Spleen (tissue), 11 donors: ENCODE measurements at regions not wholly inside any gene's neighbourhood (a gene's known extent, or its start where the extent isn't known, plus 50 kb on each side); places are given as distances from the start of the nearest gene placed in this dataset.
A peak's percentile ranks its signal among the peaks of the same experiment; 100 is the strongest.

Source experiments
- DNase-seq: peaks from one replicate; pipeline ENCODE4 v3.0.0-alpha.2; 2020
- H3K27ac ChIP-seq, 8 donors: fragments of 200-600 bp; sonication (generic) in 7 of 8; 1 replicate in 4 of 8; 2 replicates in 4 of 8; pipeline versions ENCODE4 v1.5.0 to v1.8.0; 2016 to 2021; ENCODE audit warnings: inconsistent platforms in 4 of 8, mild to moderate bottlenecking in 4 of 8, moderate library complexity in 1 of 8
- H3K27me3 ChIP-seq, 7 donors: fragments of 200-600 bp; sonication (generic) in 6 of 7; replicated peaks in 1 of 7; 1 replicate in 4 of 7; 2 replicates in 3 of 7; pipeline versions ENCODE4 v1.5.0 to v1.8.0; 2016 to 2021; ENCODE audit warnings: inconsistent platforms in 3 of 7, mild to moderate bottlenecking in 1 of 7
- H3K36me3 ChIP-seq, 6 donors: fragments of 200-600 bp; sonication (generic) in 5 of 6; 1 replicate in 4 of 6; 2 replicates in 2 of 6; pipeline versions ENCODE4 v1.5.0 to v1.8.0; 2016 to 2021; ENCODE audit warnings: inconsistent platforms in 2 of 6
- H3K4me1 ChIP-seq, 6 donors: fragments of 200-600 bp; sonication (generic) in 5 of 6; 1 replicate in 3 of 6; 2 replicates in 3 of 6; pipeline versions ENCODE4 v1.5.0 to v1.8.0; 2016 to 2021; ENCODE audit warnings: inconsistent platforms in 3 of 6
- H3K4me3 ChIP-seq, 8 donors: fragments of 200-600 bp; sonication (generic) in 7 of 8; 1 replicate in 4 of 8; 2 replicates in 4 of 8; pipeline versions ENCODE4 v1.5.0 to v1.8.0; 2016 to 2021; ENCODE audit warnings: inconsistent platforms in 4 of 8, mild to moderate bottlenecking in 4 of 8, moderate library complexity in 2 of 8
- H3K9me3 ChIP-seq, 8 donors: fragments of 200-600 bp; sonication (generic) in 7 of 8; 1 replicate in 4 of 8; 2 replicates in 4 of 8; pipeline versions ENCODE4 v1.5.0 to v1.8.0; 2016 to 2021; ENCODE audit warnings: inconsistent platforms in 4 of 8
- POLR2A ChIP-seq, 3 donors: fragments of 450-650 bp; IDR thresholded peaks; one replicate each; pipeline ENCODE4 v1.5.1; 2017; ENCODE audit warnings: antibody characterized with exemption in 3 of 3, mild to moderate bottlenecking in 1 of 3
- POLR2AphosphoS5 ChIP-seq, 3 donors: sonication (generic); formaldehyde crosslinking; IDR thresholded peaks; one replicate each; pipeline ENCODE4 v1.5.1; 2017; ENCODE audit warnings: antibody characterized with exemption in 3 of 3
- WGBS, 5 donors: extraction: QIAGEN DNeasy Blood & Tissue Kit in 3 of 5; methylation state at CpG; one replicate each; pipeline versions ENCODE4 v1.1.5 to v1.1.7; 2013 to 2018; 5-methylcytosine and 5-hydroxymethylcytosine counted together
- intact Hi-C: fragments of 100-400 bp; cut with DNase I; formaldehyde crosslinking; loops from one replicate; pipeline ENCODE4 v1.15.0; 2023; ENCODE audit warnings: low total_unique reads
- TF ChIP-seq, protein P1 (sequence below), 11 experiments: fragments of 200-600 bp in 7 of 11; fragments of 450-650 bp in 4 of 11; sonication (generic) in 4 of 11; IDR thresholded peaks in 8 of 11; conservative IDR thresholded peaks in 3 of 11; 1 replicate in 7 of 11; 2 replicates in 4 of 11; pipeline versions ENCODE4 v1.4.0 to v1.8.0; 2016 to 2021; ENCODE audit warnings: antibody characterized with exemption in 11 of 11, inconsistent platforms in 4 of 11, mild to moderate bottlenecking in 1 of 11
- donor health status: healthy with polysubstance abuse.
- donor health status: DM: no; HTN: no; CAD: no; lungs with moderate emphysema.
- donor health status: DM: no; HTN: no; CAD: no.
- donor health status: Bipolar disorder and iron deficiency.
- donor health status: healthy.
- donor health status: DM: no; HTN: no; CAD: no.
- donor health status: DM: yes; HTN: yes; CAD: no.

DNA sequence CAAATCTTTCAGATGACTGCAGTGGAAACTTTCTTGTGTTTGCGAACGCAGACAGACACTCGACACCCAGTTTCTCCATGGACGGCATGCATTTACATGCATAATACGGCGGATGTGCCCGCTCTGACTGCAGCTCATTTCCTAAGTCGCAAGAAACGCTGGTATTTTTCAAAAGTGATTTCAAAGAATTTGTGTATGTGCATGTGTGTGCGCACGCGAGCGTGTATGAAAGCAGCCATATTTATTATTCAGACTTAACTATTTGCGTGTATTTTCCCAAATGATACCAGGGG is 436.5 kb upstream of the MGMT start:
- no peak overlapping the region for H3K4me3 ChIP-seq
- H3K27me3 ChIP-seq = peaks cover 0 to 81% (median 17%) of the 10 kb centered on the region in 7 donors
- no peaks in the 10 kb centered on the region for H3K36me3 ChIP-seq
- H3K4me1 ChIP-seq = peaks cover 0 to 14% (median 0%) of the 10 kb centered on the region in 6 donors
- TF ChIP-seq, protein P1, sequence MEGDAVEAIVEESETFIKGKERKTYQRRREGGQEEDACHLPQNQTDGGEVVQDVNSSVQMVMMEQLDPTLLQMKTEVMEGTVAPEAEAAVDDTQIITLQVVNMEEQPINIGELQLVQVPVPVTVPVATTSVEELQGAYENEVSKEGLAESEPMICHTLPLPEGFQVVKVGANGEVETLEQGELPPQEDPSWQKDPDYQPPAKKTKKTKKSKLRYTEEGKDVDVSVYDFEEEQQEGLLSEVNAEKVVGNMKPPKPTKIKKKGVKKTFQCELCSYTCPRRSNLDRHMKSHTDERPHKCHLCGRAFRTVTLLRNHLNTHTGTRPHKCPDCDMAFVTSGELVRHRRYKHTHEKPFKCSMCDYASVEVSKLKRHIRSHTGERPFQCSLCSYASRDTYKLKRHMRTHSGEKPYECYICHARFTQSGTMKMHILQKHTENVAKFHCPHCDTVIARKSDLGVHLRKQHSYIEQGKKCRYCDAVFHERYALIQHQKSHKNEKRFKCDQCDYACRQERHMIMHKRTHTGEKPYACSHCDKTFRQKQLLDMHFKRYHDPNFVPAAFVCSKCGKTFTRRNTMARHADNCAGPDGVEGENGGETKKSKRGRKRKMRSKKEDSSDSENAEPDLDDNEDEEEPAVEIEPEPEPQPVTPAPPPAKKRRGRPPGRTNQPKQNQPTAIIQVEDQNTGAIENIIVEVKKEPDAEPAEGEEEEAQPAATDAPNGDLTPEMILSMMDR (IDR thresholded peaks at IDR 0.05 in 8 of 11, conservative IDR thresholded peaks at IDR 0.05 in 3 of 11) = no peak
- TF ChIP-seq POLR2AphosphoS5 (IDR thresholded peaks at IDR 0.05) (no peak), POLR2A (IDR thresholded peaks at IDR 0.05) (no peak)
- no peak for DNase-seq
- WGBS, 5 donors = 92 to 97% (median 95%) methylated on average over 14 of the region's 14 CpGs
- intact Hi-C loops = loop anchor here (5.0 kb wide), 1 partner anchor 937 kb away; no protein-coding TSS in a partner anchor
- no peak overlapping the region for H3K27ac ChIP-seq
- H3K9me3 ChIP-seq = no peaks in the 10 kb centered on the region

DNA sequence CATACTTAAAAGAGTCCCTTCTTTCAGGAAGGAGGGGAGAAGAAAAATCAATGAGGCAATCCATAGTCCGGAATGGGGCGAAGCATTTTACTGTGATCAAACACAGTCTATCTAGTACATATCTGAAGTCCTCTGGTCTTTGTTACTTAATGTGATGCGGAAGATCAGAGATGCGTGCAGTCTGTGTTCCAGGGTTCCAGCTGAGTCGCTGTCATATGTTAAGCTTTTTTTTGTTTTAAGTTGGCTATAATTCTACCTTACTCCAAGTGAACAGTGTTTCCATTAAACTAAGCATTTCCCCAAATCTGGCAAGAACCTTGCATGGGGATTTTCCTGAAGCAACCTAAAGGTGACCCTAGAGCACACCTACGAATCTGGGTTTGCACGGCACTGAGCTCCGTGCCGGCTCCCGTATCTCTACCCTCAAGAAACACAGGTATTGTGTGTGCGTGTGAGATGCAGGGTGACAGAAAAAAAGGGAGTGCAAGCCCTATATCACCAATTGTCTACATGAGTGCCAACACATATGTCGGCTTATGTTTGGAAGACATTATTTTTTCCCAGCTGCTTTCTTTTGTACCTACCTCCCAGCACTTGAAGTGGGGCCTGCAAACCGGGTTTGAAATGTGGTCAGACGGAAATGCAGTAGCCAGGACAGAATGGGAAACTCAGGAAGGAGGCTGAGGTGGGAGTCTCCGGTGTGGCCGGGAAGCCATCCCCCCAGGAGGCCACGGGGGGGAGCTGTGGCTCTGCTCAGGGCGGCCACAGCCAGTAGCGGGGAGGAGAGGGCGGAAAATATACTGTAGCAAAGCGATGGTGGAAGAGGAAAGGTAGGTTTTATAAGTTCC is 435.8 kb upstream of the MGMT start:
- no peak for DNase-seq
- WGBS, 5 donors = 40 to 46% (median 43%) methylated on average over 21 of the region's 21 CpGs
- intact Hi-C loops = loop anchor here (5.0 kb wide), 1 partner anchor 936 kb away; no protein-coding TSS in a partner anchor

GRCh38 chr10:129031844-129032150 is 435.2 kb upstream of the MGMT start:
- intact Hi-C loops = loop anchor here (5.0 kb wide), 1 partner anchor 936 kb away; no protein-coding TSS in a partner anchor
- H3K36me3 ChIP-seq = no peaks in the 10 kb centered on the region
- TF ChIP-seq POLR2AphosphoS5 (IDR thresholded peaks at IDR 0.05) (no peak), POLR2A (IDR thresholded peaks at IDR 0.05) (no peak)
- TF ChIP-seq, protein P1 (IDR thresholded peaks at IDR 0.05 in 8 of 11, conservative IDR thresholded peaks at IDR 0.05 in 3 of 11) = peak in 1 of 11 experiments; percentile 6
- no peak overlapping the region for H3K27ac ChIP-seq
- no peak for DNase-seq
- H3K27me3 ChIP-seq = peaks cover 0 to 89% (median 17%) of the 10 kb centered on the region in 7 donors
- H3K9me3 ChIP-seq = no peaks in the 10 kb centered on the region
- peaks cover 0 to 19% (median 0%) of the 10 kb centered on the region in 6 donors for H3K4me1 ChIP-seq
- 0 to 3% (median 0%) methylated on average over 2 of the region's 2 CpGs for WGBS, 5 donors
- no peak overlapping the region for H3K4me3 ChIP-seq

More for the DNA sequence above, 435.8 kb upstream of the MGMT start:
- no peaks in the 10 kb centered on the region for H3K36me3 ChIP-seq
- TF ChIP-seq POLR2A (IDR thresholded peaks at IDR 0.05) = no peak
- peak in 2 of 3 donors; percentile 34 to 43 for TF ChIP-seq POLR2AphosphoS5 (IDR thresholded peaks at IDR 0.05)
- TF ChIP-seq, protein P1 (IDR thresholded peaks at IDR 0.05 in 8 of 11, conservative IDR thresholded peaks at IDR 0.05 in 3 of 11) = peak; percentile 58 to 87 (median 78)
- peaks cover 0 to 19% (median 0%) of the 10 kb centered on the region in 6 donors for H3K4me1 ChIP-seq
- no peaks in the 10 kb centered on the region for H3K9me3 ChIP-seq
- H3K27me3 ChIP-seq = peaks cover 0 to 84% (median 17%) of the 10 kb centered on the region in 7 donors
- no peak overlapping the region for H3K4me3 ChIP-seq
- H3K27ac ChIP-seq = no peak overlapping the region
